Gastrocnemius medialis (tissue), 4 donors: ENCODE measurements at regions not wholly inside any gene's neighbourhood (a gene's known extent, or its start where the extent isn't known, plus 50 kb on each side); places are given as distances from the start of the nearest gene placed in this dataset.

Source experiments
- ATAC-seq, 2 donors: fragments of 150-250 bp; one replicate each; pipeline ENCODE4 v1.9.1; 2016
- DNase-seq, 2 donors: peaks; one replicate each; pipeline ENCODE4 v3.0.0-alpha.2; 2019
- H3K27ac ChIP-seq, 4 donors: fragments of 200-600 bp; sonication (generic); 1 replicate in 1 of 4; 2 replicates in 3 of 4; pipeline ENCODE4 v1.5.1; 2016 to 2018; ENCODE audit warnings: mild to moderate bottlenecking in 2 of 4, moderate library complexity in 1 of 4
- H3K27me3 ChIP-seq, 3 donors: fragments of 200-600 bp; sonication (generic) in 2 of 3; 1 replicate in 1 of 3; 2 replicates in 2 of 3; pipeline versions ENCODE4 v1.5.1 to v1.6.0; 2016 to 2019; ENCODE audit warnings: mild to moderate bottlenecking in 1 of 3, moderate library complexity in 1 of 3
- H3K36me3 ChIP-seq, 2 donors: fragments of 200-600 bp; sonication (generic) in 1 of 2; one replicate each; pipeline ENCODE4 v1.5.1; 2017 to 2018
- H3K4me1 ChIP-seq, 2 donors: fragments of 200-600 bp; sonication (generic) in 1 of 2; one replicate each; pipeline ENCODE4 v1.5.1; 2016 to 2017; ENCODE audit warnings: mild to moderate bottlenecking in 2 of 2
- H3K4me3 ChIP-seq, 4 donors: fragments of 200-600 bp; sonication (generic) in 3 of 4; 1 replicate in 1 of 4; 2 replicates in 3 of 4; pipeline ENCODE4 v1.5.1; 2016 to 2019; ENCODE audit warnings: mild to moderate bottlenecking in 2 of 4
- H3K9me3 ChIP-seq, 3 donors: fragments of 200-600 bp; sonication (generic) in 2 of 3; 1 replicate in 1 of 3; 2 replicates in 2 of 3; pipeline ENCODE4 v1.5.1; 2016 to 2019
- POLR2A ChIP-seq, 2 donors: fragments of 450-650 bp; IDR thresholded peaks; one replicate each; pipeline ENCODE4 v1.6.1; 2017; ENCODE audit warnings: antibody characterized with exemption in 2 of 2, mild to moderate bottlenecking in 2 of 2, moderate library complexity in 2 of 2
- in situ Hi-C, 4 donors: fragments of 200-750 bp; cut with MboI; loops; one replicate each; pipeline versions ENCODE4 v1.15.0 to v1.8.0; 2017; ENCODE audit warnings: low sequenced_read_pairs in 4 of 4
- intact Hi-C: fragments of 100-400 bp; cut with DNase I; formaldehyde crosslinking; loops from one replicate; pipeline ENCODE4 v1.15.1; 2023; ENCODE audit warnings: low total_unique reads
- TF ChIP-seq, protein P1 (sequence below), 5 experiments: fragments of 450-650 bp in 3 of 5; fragments of 200-600 bp in 2 of 5; sonication (generic) in 2 of 5; IDR thresholded peaks in 4 of 5; conservative IDR thresholded peaks in 1 of 5; 1 replicate in 4 of 5; 2 replicates in 1 of 5; pipeline ENCODE4 v1.5.1; 2016 to 2019; ENCODE audit warnings: antibody characterized with exemption in 5 of 5, mild to moderate bottlenecking in 3 of 5, moderate library complexity in 3 of 5

DNA sequence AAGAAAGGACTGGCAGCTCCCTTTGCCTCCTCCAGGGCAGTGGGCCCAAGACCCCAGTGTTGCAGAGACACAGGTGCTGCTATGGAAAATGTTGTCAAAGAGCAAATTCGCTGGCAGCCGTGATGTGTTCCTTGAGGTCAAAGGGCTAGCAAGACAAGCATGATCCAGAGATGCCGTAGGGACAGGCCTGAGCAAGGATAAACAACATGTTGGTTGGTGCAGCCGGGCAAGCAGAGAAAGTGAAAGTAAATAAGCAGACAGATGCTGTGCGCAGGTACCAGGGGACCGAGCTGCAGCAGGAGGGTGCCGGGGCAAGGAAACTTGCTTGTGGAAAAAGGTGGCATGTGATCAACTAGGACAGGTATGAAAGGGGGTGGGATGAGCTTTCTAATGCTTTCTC, 125.5 kb upstream of the NECTIN1 start:
- Histone ChIP-seq H3K4me3 (no peak overlapping the region), H3K27ac (no peak overlapping the region), H3K4me1 (peaks cover 0 to 7% of the 10 kb centered on the region in 2 donors), H3K9me3 (no peaks in the 10 kb centered on the region), H3K36me3 (no peaks in the 10 kb centered on the region), H3K27me3 (no peaks in the 10 kb centered on the region)
- TF ChIP-seq POLR2A (IDR thresholded peaks at IDR 0.05): no peak
- TF ChIP-seq, protein P1, sequence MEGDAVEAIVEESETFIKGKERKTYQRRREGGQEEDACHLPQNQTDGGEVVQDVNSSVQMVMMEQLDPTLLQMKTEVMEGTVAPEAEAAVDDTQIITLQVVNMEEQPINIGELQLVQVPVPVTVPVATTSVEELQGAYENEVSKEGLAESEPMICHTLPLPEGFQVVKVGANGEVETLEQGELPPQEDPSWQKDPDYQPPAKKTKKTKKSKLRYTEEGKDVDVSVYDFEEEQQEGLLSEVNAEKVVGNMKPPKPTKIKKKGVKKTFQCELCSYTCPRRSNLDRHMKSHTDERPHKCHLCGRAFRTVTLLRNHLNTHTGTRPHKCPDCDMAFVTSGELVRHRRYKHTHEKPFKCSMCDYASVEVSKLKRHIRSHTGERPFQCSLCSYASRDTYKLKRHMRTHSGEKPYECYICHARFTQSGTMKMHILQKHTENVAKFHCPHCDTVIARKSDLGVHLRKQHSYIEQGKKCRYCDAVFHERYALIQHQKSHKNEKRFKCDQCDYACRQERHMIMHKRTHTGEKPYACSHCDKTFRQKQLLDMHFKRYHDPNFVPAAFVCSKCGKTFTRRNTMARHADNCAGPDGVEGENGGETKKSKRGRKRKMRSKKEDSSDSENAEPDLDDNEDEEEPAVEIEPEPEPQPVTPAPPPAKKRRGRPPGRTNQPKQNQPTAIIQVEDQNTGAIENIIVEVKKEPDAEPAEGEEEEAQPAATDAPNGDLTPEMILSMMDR (IDR thresholded peaks at IDR 0.05 in 4 of 5, conservative IDR thresholded peaks at IDR 0.05 in 1 of 5): no peak
- DNase-seq (no peak), ATAC-seq (no peak)
- intact Hi-C loops (no loop called here), in situ Hi-C loops (no loop called here)

DNA sequence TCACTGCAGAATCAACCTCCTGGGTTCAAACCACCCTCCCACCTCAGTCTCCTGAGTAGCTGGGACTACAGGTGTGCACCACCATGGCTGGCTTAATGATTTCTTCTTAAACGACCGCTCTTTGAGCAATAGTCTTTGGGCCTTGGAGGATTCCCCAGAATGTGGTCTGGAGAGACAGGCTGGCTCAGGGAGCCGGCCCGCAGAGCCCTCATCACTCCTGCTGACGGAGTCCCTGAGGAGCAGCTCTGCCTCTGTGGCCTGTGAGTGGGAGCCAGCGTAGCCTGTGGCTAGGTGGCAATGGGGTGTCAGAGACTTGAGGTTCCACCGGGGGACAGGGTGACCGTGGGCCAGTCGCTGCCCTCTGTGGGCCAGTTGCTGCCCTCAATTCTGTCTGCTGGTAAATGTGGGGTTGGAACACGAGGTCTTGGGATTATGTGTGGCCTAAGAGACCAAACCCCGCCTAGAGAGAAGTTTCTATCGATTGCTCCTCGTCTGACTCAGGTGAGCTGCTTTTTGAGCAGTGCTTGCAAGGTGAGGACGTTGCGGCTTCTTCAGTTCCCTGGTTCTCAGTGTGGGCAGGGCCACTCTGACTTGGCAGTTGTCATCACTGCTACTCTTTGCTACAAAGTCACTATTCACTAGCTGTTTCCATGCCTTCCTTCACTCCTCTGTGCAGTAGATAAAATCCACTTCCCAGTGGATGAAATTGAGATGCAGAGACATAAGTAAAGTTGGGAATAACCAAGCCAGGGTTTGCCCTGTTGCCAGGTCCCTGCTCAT, 124.8 kb upstream of the NECTIN1 start:
- intact Hi-C loops: no loop called here

DNA sequence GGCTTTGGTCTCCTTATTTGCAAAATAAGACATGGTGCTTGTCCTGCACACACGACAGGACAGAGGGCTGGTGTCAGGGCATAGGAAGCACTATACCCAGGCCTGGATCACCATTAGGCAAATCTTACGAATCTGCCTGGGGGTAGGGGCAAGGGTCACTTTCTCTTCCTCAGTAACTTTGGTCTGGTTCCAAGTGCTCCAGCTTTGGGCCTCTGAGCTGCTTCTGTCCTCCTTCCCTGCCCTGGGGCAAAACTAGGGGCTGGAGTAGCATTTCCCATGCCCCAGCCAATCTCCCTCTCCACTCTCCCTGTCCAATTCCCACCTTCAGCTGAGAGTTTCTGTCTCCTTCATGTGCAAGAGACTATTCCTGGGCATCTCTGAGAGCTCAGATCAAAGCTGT, 123.7 kb upstream of the NECTIN1 start:
- intact Hi-C loops: no loop called here
- no peaks in the 10 kb centered on the region for H3K36me3 ChIP-seq
- peaks cover 0 to 7% of the 10 kb centered on the region in 2 donors for H3K4me1 ChIP-seq
- H3K9me3 ChIP-seq: no peaks in the 10 kb centered on the region
- ATAC-seq (no peak), DNase-seq (no peak)
- no peaks in the 10 kb centered on the region for H3K27me3 ChIP-seq
- H3K27ac ChIP-seq: no peak overlapping the region
- TF ChIP-seq, protein P1 (IDR thresholded peaks at IDR 0.05 in 4 of 5, conservative IDR thresholded peaks at IDR 0.05 in 1 of 5): no peak
- TF ChIP-seq POLR2A (IDR thresholded peaks at IDR 0.05): no peak
- no peak overlapping the region for H3K4me3 ChIP-seq
- in situ Hi-C loops: no loop called here

More for the DNA sequence above, 124.8 kb upstream of the NECTIN1 start:
- H3K4me3 ChIP-seq: no peak overlapping the region
- DNase-seq: no peak
- no peaks in the 10 kb centered on the region for H3K36me3 ChIP-seq
- ATAC-seq: no peak
- TF ChIP-seq POLR2A (IDR thresholded peaks at IDR 0.05): no peak
- TF ChIP-seq, protein P1 (IDR thresholded peaks at IDR 0.05 in 4 of 5, conservative IDR thresholded peaks at IDR 0.05 in 1 of 5): no peak
- no peaks in the 10 kb centered on the region for H3K9me3 ChIP-seq
- in situ Hi-C loops: no loop called here
- peaks cover 0 to 7% of the 10 kb centered on the region in 2 donors for H3K4me1 ChIP-seq
- H3K27me3 ChIP-seq: no peaks in the 10 kb centered on the region
- no peak overlapping the region for H3K27ac ChIP-seq

DNA sequence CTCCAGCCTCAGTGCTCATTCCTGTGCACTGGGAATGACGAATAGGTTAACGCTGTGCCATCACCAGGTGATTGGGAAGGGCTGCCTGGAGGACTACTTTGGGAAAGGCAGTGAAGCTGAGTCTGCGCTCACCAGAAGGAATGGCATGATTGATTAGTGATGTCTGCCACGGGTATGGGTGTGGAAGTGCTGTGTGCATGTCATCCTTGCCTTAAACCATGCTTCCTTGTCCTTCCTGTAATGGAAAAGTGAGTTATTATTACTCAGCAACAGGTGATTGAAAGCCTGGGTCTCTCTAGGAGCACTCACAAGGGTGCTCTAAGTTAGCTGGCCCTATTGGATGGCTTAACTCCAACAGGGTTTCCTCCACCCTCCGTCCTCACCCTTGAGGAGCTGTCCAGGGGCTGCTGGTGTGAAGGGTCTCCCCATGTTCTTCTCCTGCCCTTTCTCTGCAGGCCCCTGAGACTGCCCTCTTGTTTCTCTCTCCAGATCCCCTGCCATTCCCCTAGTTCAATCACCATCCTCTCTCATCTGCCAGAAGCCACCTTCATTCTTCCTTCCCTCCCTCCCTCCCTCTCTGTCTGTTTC, 121.9 kb upstream of the NECTIN1 start:
- in situ Hi-C loops: no loop called here
- Histone ChIP-seq H3K27ac (no peak overlapping the region), H3K36me3 (no peaks in the 10 kb centered on the region), H3K27me3 (no peaks in the 10 kb centered on the region), H3K4me3 (no peak overlapping the region), H3K4me1 (peaks cover 0 to 7% of the 10 kb centered on the region in 2 donors), H3K9me3 (peaks cover 0 to 4% (median 0%) of the 10 kb centered on the region in 3 donors)
- DNase-seq (no peak), ATAC-seq (no peak)
- intact Hi-C loops: no loop called here
- TF ChIP-seq, protein P1 (IDR thresholded peaks at IDR 0.05 in 4 of 5, conservative IDR thresholded peaks at IDR 0.05 in 1 of 5): no peak
- TF ChIP-seq POLR2A (IDR thresholded peaks at IDR 0.05): no peak
